Activated CD8-positive, alpha-beta memory T cell treated with anti-CD3 and anti-CD28 coated beads, Interleukin-2, amount 50 U/mL, for 1 hour (primary cell): ENCODE measurements at regions not wholly inside any gene's neighbourhood (a gene's known extent, or its start where the extent isn't known, plus 50 kb on each side); places are given as distances from the start of the nearest gene placed in this dataset.

Experiments
- DNase-seq: peaks from one replicate; pipeline ENCODE4 v3.0.0-alpha.2; 2020; ENCODE audit errors: extremely low read depth

DNA sequence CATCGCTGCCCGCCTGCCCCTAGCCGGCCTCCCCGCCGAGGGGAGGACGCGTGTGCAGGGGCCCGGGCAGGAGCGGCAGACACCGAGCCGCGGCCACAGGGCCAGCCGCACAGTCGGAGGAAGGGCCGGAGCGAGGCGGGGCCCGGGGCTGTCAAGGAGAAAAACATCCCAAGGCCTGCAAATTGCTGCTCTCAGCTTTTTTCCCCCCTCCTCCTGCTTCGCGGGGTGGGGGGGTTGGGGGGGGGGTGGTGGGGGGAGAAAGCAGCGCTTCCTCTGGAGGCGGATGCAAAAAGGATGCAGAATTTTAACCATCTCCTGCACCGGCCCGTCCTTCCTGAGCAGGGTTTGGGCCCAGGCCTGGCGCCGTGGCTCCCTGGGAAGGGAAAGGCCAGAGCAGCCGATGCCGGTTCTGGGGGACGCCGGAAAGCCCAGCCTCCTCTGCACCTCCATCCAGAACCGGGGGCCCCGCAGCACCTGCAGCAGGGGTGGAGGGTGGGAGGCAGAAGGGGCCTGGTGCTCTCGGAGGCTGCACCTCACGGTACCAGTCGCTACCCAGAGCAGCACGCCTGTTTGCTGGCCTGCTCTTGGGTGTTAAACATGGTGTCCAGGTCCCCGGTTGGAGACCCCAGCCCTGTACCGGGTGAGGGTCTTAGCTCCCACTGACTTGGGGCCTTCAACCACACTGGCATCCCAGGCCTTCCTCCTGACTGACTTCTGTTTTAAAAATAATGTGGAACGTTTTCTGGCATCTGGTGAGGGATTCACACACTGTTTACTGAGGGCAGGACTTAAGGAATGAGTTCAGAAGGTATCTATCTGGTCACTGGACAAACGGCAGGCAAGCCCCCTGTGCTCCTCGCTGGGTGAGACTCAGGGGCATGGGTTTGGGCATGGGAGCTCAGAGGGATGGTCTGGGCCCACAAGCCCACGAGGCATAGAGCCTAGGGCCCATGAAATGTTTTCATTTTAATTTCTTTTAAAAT is 77.4 kb upstream of the WNT7B start:
- no peak for DNase-seq

DNA sequence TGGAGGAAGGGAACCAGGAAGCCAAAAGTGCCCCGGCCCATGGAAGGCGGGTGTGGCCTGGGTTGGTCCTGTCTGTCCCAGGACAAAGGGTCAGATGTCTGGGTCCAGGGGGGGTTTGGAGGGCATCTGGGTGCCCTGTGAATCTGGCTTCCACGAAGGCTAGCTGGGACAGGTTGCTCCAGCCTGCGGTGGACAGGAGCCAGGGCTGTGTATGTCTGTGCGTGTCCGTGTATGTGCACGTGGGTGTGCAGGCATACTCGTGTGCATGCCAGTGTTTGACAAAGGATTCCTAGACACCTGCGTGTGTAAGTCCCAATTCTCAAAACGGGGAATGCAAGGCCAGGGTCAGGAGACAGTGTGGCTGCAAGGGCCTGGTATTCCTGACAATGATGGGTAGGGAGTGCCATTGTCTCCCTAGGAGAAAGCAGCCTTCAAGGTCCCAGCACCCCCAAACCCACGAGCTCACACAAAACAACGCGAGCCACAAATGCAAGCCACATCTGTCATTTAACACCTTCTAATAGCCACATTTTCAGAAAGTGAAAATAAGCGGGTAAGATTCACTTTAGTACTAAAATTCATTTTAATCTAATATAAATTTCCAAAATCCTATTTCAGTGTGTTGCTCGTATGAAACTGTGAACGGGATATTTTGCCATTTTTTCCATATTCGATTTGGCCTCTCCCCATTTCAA is 78.4 kb upstream of the WNT7B start:
- no peak for DNase-seq

DNA sequence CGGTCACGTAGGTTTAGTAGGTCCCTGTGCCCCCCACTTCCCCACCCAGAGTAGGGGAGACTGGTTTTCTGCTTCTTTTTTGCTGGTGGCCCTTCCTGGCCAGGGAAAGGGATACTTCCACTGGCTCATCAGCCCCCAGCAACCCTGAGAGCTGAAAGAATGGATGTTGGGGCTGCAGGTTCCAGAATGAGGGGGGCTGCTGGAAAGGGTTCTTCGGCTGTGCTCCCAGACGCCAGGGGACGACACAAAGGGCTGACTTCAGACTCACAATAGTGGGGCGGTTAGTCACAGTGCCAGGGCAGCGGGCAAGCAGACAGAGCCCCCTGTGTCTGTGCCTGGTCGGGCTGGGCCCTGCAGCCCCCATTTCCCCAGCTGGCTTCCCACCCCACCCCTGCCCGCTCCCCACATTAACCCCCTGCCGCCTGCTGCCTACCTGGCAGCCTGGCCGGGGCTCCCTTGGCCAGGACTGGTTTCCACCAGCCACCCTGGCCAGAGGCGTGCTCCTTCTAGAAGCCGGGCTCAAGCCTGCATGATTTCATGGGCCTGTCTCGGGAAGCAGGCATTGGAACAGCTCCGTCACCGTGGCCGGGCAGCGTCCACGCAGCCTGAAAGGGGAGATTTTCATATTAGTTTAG is 79.1 kb upstream of the WNT7B start:
- no peak for DNase-seq

DNA sequence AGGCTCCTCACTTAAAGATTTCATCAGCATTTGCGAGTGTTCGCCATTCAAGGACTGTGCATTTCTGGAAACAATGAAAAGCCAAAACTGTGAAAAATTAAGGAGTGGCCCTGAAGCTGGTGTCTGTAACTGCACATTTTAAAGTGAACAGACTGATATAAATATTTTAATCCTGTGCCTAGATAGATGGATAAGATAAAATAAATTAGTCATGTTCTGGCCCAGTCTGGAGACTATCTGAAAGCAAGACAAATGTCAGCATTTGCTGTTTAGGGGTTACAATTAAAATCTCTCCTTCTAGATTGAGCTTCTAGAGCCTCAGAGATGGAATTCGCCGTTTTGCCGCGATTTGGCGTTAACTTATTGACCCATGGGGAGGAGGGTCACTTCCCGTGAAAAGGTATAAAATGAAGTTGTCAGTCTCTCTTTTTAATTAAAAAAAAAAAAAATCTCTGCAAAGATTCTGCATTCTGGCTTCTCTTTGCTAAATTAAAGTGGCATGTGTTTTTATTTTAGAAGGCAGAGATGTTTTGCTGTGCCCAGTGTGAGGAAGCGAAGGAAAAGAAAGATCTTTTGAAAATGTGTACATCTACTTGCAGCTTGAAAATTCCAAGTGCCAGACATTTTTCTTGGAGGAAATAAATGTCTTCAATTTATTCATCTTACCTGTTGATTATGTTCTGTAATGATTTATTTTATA is 79.7 kb upstream of the WNT7B start:
- no peak for DNase-seq

DNA sequence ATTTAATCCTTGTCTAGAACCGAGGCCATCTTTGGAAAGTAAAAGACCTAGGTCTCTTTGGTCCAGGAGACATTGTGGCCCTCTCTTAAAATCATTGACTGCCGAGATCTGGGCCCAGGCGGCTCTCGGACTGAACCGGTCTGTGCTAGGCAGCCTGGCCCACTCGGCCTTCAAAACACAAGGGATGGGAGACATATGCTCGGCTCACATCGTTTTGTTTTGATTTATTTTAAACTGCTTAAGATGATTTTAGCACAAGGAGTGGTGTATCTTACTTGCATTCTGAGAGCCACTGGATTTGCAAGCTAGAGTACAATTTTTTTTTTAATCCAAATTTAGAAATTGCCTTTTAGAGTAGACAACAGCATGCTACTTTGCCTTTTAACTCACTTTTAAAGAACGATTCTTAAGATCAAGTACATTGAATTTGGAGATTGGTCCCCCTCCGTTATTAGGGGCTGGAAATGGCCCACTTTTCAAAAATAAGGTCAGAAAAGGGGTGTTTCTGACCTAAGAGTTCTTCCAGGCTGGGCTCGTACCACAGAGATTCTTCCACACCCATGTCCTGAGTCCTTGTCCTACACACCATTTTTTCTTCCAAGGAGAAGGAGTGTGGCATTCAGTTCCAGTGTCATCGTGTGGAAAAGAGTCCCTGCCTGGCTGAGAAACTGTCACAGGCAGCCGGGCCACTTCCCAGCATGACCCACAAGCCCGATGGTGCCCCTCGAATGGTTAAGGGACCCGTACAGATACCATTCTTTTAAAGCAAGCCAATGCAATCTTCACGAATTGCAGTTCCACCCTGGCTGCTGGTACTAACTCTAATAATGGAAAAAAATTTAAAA is 80.5 kb upstream of the WNT7B start:
- no peak for DNase-seq

DNA sequence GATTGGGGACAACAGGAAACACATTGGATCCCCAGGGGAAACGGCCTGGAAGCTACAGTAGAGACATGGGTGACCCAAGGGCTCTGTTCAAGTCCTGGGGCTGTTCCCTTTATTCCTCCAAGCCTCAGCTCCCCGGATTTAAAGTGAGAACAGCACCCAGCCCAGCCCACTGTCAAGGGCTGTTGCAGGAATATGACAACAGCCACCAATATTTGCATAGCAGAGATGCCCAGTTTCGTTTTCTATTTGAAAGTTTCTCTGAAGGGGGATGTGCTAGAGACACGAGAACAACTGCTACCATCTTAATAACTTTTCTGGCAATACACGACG is 81.1 kb upstream of the WNT7B start:
- DNase-seq: no peak

DNA sequence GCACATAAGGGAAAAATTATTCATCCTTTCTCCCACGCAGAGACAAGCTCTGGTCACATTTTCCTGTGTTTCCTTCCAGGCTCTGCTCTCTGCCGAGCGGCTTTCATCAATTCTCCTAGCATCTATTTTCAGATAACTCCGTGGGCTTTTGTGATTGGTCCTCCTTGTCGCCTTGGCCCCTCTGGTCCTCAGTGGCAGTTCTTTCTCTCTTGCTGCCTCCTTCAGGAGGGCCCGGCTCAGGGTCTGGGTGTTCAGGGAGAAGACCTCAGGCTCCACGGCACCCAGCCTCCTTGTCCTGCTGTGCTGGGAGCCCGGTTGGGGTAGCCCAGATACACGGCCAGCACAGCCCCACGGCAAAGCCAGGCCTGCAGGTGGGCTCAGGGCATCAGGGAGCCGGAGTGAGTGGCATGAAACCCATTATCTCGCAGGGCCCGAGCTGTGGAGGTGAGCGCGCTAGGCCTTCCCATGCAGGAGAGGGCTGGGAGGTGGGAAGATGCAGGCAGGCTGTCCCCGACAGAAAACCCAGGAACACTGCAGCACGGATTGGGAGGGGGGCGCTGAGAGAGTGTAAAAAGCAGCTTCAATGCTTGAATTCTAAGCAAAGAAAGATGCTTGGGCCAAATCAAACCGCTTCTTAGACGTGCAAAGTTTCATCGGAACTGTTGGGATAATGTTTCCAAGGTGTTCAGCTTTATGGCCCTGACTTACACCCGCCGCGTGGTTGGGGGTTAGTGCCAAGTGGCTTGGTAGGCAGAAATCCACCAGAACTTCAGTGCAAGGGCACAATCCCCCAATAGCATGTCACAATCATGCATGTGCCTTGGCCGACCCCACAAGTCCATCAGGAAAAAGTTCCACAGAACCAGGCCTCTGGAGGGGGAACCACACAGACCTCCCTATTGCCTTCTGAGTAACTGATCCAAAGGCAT is 81.9 kb upstream of the WNT7B start:
- no peak for DNase-seq

DNA sequence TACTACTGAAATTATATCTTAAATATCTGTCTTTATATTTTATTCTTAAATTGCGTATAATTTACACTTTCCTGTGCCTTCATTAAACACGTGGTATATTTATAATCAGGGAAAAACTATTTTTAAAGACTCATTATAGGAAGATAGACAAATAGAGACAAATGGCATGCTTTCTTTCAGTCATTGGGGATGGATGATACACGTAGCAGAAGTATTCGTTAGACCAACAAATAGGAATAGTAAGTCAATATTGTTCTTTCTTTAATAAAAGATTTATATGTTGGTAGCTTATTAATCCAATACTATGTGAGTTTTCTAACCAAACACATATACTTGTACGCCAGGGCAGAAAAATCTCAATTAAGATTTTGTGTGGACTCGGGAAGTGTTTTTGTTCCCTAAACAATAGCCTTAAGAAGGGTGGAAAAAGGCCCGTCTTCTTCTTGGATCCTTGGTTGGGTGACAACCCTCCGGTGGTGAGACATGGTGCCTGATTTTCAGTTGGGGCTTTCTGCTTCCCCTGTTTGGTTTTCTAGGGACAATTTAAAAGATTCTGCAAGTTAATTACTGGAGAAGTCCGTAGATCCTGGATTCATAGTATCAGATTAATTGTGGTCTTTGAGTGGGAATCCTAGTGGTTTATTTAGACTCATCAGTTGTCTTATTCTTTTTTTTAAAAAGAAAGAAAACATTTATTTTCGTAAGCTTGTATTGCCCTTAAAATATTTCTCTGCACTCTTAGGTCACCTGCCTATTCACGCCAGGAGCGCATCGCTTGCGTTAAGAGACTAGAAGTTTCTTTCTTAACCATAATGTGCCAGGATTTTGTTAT is 83.5 kb upstream of the WNT7B start:
- DNase-seq: no peak

DNA sequence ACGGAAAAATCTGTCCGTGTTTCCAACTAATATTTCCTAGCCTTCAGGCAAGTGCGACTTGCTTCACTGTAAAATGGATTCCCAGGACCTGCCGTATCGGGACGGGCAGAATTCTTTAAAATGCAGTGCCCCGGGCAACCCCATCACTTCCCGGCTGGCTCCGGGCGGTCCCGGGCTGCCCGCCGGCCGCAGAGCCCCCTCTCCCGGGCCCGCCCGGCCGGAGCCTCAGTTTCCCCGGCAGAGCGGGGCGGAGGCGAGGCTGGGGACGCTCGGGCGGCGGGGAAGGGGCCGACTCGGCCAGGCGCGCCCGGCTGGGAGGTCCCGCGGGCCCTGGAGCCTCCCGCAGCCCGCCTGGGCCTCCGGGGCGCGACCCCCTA is 84.2 kb upstream of the WNT7B start:
- no peak for DNase-seq

DNA sequence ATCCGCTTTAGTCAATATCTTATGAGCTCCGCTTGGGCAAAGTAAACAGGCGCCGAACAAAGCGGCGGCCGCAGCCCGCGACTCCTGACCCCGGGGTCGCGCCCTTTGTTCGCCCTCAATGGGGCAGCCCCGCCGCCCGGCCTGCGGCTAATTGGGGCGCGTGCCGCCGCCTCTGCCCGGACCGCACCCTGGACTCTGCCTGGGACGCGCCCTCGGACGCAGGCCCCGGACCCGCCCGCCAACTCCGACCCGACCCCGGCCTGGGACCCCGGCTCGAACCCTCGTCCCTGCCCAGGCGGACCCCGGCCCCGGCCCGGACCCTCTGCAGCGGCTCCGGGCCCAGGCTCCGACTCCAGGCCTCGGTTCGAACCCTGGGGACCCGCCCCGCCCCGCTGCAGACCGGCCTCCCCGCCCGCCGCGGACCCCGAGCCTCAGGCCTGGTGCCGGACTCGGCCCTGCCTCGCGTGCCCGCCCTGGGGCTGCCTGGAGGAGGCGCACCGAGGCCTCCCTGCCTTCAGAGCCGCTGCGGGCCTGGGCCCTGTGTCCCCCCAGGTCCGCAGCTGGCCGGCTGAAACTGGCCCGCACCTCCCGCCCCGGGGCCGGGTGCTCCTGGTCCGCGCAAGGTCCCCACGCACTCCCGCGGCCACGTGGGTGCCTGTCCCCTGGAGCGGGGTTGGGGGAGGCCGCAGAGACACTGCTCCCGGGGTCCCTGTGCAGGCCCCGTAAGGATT is 84.7 kb upstream of the WNT7B start:
- no peak for DNase-seq

DNA sequence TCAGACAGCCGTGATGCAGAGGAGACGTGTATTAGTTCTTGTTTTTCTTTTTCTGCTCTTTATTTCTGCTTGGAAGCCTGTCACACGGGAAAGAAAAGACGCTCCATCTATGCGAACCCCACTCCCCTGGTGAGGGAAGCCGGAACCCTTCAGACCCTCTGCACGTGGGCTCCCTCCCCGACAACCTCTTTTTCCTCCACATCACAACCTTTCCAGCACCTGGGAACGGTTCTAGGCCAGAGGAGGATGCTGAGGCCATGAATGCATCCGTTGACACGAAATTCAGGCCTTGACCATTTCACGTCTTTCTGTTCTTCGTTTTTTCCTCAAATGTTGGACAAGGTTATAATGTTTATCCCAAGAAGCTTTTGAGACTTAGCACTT is 85.3 kb upstream of the WNT7B start:
- DNase-seq: no peak

DNA sequence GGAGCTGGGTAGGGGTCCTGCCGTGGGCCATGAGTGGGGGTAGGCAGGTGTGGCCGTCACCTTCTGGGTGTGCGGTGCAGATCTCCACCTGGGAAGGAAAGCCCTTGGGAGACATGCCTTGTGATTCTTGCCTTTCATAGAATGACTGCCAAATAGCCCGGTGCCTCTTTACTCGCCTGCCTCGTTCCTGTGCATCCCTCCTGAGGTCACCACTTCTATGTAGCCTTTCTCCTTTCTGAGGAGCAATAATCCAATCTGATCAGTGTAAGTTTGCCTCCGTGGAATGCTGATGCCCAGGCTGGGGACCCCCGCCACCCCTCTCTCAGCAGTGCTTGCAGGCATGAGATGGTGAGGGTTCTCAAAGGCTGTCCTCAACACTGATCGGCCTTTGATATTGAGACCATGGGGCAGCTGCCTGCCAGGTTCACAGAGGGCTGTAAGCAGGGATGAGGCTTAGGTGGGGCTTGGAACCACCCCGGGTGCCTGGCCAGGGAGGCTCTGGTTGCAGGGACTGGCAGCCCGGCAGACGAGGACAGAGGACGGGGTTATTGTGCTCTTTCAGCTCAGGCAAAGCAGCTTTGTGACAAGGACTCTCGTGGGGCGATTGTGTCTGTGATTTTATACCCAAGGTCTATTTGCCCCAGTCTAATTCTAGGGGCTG is 86.1 kb upstream of the WNT7B start:
- DNase-seq: no peak

DNA sequence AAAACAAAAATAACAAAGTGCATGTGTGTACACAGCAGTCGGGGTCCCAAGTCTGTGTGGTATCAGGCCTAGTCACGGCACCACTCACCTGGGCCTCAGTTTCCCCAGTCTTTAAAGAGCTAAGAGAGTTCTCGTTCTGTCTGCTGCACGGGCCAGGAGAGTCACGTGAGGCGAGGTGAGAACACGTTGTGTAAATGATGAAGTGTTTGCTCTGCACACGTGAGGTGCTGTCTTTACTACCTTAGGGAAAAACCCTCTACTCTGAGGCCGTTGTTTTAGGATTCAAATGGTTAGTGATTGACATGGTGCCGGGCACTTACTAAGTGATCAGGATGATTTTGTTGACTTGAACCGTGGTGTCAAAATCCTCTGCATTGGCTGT is 86.5 kb upstream of the PPARA start:
- no peak for DNase-seq

DNA sequence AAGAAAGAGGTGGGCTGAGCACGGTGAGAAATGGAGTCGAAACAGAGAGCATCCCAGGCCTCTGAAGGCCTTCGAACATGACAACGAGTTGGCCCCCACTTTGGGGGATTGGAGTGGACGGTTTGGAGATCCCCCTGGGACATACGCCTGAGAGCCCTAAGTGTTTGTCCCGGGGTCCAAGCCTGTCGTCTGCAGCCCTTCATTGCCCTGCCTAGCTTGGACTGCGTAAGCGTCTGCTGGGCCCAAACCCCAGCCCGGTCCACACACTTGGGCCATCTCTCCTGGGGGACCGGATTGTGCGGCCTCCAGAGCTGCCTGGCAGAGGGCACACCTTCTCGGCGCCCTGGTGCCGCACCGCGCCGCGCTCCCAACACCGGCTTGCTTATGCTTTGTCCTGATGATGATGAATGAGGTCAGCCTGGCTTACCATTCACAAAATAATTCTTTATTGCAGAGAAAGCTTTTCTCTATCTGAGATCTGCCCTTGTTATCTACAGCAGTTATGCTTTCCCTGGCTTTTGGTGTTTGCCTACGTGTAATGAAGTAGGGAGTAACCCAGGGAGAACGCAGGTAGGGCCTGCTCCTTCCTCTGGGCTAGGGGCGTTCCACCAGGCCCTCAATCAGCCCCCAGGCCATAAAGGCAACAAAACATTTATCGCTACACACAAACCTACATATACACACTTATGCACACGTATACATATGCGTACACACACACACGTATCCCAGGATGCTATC is 85.9 kb upstream of the PPARA start:
- no peak for DNase-seq

DNA sequence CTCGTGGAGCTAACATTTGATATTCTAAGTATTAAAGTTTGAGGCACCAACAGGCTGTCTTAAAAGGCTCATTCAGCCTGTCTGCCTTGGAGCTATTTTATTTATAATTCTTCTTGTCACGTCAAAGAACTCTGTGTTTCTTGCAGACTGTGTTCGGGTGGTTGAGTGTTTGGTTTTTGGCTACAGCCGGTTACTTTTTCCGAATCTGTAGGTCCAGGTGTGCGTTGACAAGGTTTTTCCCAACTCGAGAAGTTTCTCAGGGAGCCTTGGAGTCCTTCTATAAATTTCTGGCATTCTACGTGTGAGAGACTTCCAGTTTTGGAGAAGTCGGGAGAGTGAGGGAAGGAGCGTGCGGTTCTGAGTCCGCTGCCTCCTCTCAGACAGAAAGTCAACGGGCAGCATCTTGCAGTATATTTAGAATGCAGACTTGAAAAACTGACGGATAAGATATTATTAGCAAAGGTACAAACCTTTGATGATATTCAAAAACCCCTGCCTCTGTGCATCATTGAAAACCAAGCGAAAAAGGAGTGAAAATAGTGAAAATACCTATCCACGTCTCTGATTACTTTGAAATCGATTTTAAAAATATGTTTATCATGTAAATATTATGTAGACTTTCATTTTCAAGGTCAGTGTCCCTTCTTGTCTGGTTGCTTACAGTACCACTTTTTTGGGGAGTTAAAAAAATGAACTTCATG is 85.2 kb upstream of the PPARA start:
- no peak for DNase-seq

DNA sequence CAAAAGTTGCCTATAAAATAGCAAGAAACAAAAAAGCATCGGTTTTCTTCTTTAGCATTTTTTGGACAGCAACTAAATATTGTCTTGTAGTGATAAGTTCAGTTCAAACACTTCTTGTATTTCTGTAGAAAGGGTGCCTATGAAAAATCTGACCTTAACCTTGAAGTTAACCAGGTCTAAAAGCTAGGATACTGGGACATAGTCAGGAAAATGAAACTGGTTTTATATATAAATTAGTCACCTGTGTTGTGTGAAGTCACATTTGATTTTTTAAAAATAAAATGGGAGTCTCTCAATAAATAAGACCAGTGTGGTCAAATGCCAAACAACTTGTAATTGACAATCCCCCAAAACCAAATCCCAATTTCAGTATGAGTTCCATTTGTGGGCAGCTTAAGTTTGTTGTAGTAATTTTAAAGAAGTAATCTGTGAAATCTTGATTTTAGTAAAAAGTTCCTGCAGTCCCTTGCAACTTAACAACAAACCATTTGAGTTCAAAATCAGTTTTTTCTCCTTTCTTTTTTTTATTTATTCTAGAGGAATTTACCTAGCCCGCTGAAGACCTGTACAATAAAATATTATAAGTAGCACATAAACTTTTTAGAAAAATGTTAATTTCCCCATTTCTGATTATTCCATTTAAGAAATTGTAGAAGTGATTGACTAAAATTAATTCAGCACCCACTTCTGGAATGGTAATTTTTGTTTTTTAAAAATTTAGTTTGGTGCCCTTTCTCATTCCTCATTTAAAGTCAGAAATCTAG is 84.5 kb upstream of the PPARA start:
- no peak for DNase-seq
